HCT116 (cell line): ENCODE measurements at regions not wholly inside any gene's neighbourhood (a gene's known extent, or its start where the extent isn't known, plus 50 kb on each side); places are given as distances from the start of the nearest gene placed in this dataset.

Source experiments
- ATAC-seq: fragments of 200-7000 bp; cut with Tn5 transposase; 2 replicates; pipeline ENCODE4 v1.9.1; 2020; ENCODE audit warnings: mild to moderate bottlenecking, moderate library complexity
- BruUV-seq: library from RNA; stranded (reverse); fragments of 400-500 nt; replicated peaks from 2 replicates; lab custom pipeline; 2021; lab: Mats Ljungman, UMichigan
- CTCF ChIA-PET: fragments of 300-600 bp; sonication (Branson Sonifier 250); formaldehyde crosslinking; loops from one replicate; lab custom pipeline; 2021; ENCODE audit warnings: antibody characterized with exemption; lab: Charles Lee
- POLR2A ChIA-PET: fragments of 300-600, 350-600 bp; sonication (Branson Sonifier 250); formaldehyde crosslinking; loops from one replicate; lab custom pipeline; 2021; ENCODE audit warnings: antibody characterized with exemption; lab: Charles Lee
- RAD21 ChIA-PET, 2 experiments: fragments of 300-600 bp; sonication (Branson Sonifier 250); formaldehyde crosslinking; loops; one replicate each; lab custom pipeline; 2023; ENCODE audit warnings: low total read pairs in 2 of 2; ENCODE audit not compliant: uncharacterized antibody in 2 of 2, unreplicated experiment in 2 of 2, low non-redundant PET in 1 of 2; lab: Charles Lee
- DNase-seq: peaks from one replicate; pipeline ENCODE4 v3.0.0-alpha.2; 2010; ENCODE audit warnings: low read depth, low spot score
- H2AFZ ChIP-seq: fragments of 200-600 bp; shearing (Covaris generic), sonication (generic); 2 replicates; pipeline ENCODE4 v1.6.1; 2017; ENCODE audit warnings: low read depth, mixed run types, mixed read lengths, antibody characterized with exemption, low read length; ENCODE audit not compliant: poor library complexity, severe bottlenecking
- H3K27ac ChIP-seq: 2 replicates; pipeline ENCODE4 v1.5.1; 2012; ENCODE audit warnings: low read depth, low read length
- H3K27me3 ChIP-seq: fragments of 200-600 bp; sonication (generic); 2 replicates; pipeline ENCODE4 v1.6.1; 2016; ENCODE audit warnings: mixed run types, low read length, mixed read lengths; ENCODE audit not compliant: insufficient read depth
- H3K36me3 ChIP-seq, 2 experiments: fragments of 200-500 bp in 1 of 2; fragments of 200-600 bp in 1 of 2; sonication (Bioruptor generic) in 1 of 2; sonication (generic) in 1 of 2; 2 replicates each; pipeline versions ENCODE4 v1.5.1 to v1.6.1; 2014 to 2016; ENCODE audit warnings: low read length in 2 of 2, inconsistent platforms in 1 of 2, mixed read lengths in 1 of 2, mixed run types in 1 of 2; ENCODE audit not compliant: insufficient read depth in 2 of 2, control insufficient read depth in 1 of 2
- H3K4me1 ChIP-seq, 2 experiments: fragments of 200-600 bp in 1 of 2; sonication (generic) in 1 of 2; 2 replicates each; pipeline versions ENCODE4 v1.5.1 to v1.6.1; 2012 to 2017; ENCODE audit warnings: low read length in 2 of 2, inconsistent platforms in 1 of 2, mild to moderate bottlenecking in 1 of 2, mixed read lengths in 1 of 2, mixed run types in 1 of 2, moderate library complexity in 1 of 2; ENCODE audit not compliant: insufficient read depth in 2 of 2, control insufficient read depth in 1 of 2
- H3K4me2 ChIP-seq: fragments of 200-600 bp; sonication (generic); 2 replicates; pipeline ENCODE4 v1.6.1; 2017; ENCODE audit warnings: mixed run types, low read length, mixed read lengths
- H3K4me3 ChIP-seq, 2 experiments: fragments of 200-600 bp in 1 of 2; sonication (generic) in 1 of 2; replicated peaks in 1 of 2; 2 replicates each; pipeline ENCODE4 v1.5.1; 2011 to 2016; ENCODE audit warnings: low read length in 2 of 2, control low read depth in 1 of 2, low read depth in 1 of 2, mild to moderate bottlenecking in 1 of 2, mixed read lengths in 1 of 2, mixed run types in 1 of 2
- H3K79me2 ChIP-seq: fragments of 200-600 bp; sonication (generic); 2 replicates; pipeline ENCODE4 v1.6.1; 2017; ENCODE audit warnings: mild to moderate bottlenecking, mixed run types, low read length, moderate library complexity, mixed read lengths; ENCODE audit not compliant: insufficient read depth
- H3K9ac ChIP-seq: fragments of 200-600 bp; sonication (generic); 2 replicates; pipeline ENCODE4 v1.6.1; 2016; ENCODE audit warnings: low read length, mixed read lengths
- H3K9me2 ChIP-seq: fragments of 200-600 bp; sonication (generic), shearing (Covaris generic); 2 replicates; pipeline ENCODE4 v1.6.1; 2017; ENCODE audit warnings: mixed run types, mild to moderate bottlenecking, moderate library complexity; ENCODE audit not compliant: insufficient read depth
- H3K9me3 ChIP-seq, 2 experiments: fragments of 200-500 bp in 1 of 2; fragments of 200-600 bp in 1 of 2; sonication (Bioruptor generic) in 1 of 2; sonication (generic) in 1 of 2; 2 replicates each; pipeline ENCODE4 v1.6.1; 2014 to 2017; ENCODE audit warnings: low read length in 2 of 2, mixed read lengths in 2 of 2, inconsistent platforms in 1 of 2, low read depth in 1 of 2, mild to moderate bottlenecking in 1 of 2, mixed run types in 1 of 2, moderate library complexity in 1 of 2; ENCODE audit not compliant: control insufficient read depth in 1 of 2, insufficient read depth in 1 of 2
- H4K20me1 ChIP-seq: fragments of 200-600 bp; sonication (generic), shearing (Covaris generic); 2 replicates; pipeline ENCODE4 v1.6.1; 2017; ENCODE audit warnings: mixed run types, mild to moderate bottlenecking, moderate library complexity; ENCODE audit not compliant: insufficient read depth
- CBX3 ChIP-seq: IDR thresholded peaks from 2 replicates; pipeline ENCODE4 v1.6.1; 2012; ENCODE audit warnings: low read depth
- CEBPB ChIP-seq: IDR thresholded peaks from 2 replicates; pipeline ENCODE4 v1.6.1; 2012; ENCODE audit warnings: low read depth
- EGR1 ChIP-seq: IDR thresholded peaks from 2 replicates; pipeline ENCODE4 v1.6.1; 2012; ENCODE audit warnings: low read depth
- EZH2 ChIP-seq: fragments of 200-600 bp; sonication (generic); IDR thresholded peaks from 2 replicates; pipeline ENCODE4 v1.6.1; 2017; ENCODE audit warnings: antibody characterized with exemption, mixed run types
- EZH2phosphoT487 ChIP-seq: fragments of 200-600 bp; IDR thresholded peaks from 2 replicates; pipeline ENCODE4 v1.6.1; 2018; ENCODE audit warnings: antibody characterized with exemption, borderline replicate concordance
- FOSL1 ChIP-seq: IDR thresholded peaks from 2 replicates; pipeline ENCODE4 v1.6.1; 2012; ENCODE audit warnings: low read depth
- JUND ChIP-seq: IDR thresholded peaks from 2 replicates; pipeline ENCODE4 v1.6.1; 2012
- MAX ChIP-seq: IDR thresholded peaks from 2 replicates; pipeline ENCODE4 v1.6.1; 2012
- POLR2A ChIP-seq: IDR thresholded peaks from 2 replicates; pipeline ENCODE4 v1.7.0; 2011; ENCODE audit warnings: borderline replicate concordance; ENCODE audit not compliant: insufficient read depth, insufficient read length; ENCODE audit errors: extremely low read depth
- POLR2AphosphoS5 ChIP-seq: IDR thresholded peaks from 2 replicates; pipeline ENCODE4 v1.6.1; 2011; ENCODE audit warnings: mild to moderate bottlenecking, low read depth, low read length, moderate library complexity
- RAD21 ChIP-seq: IDR thresholded peaks from 2 replicates; pipeline ENCODE4 v1.6.1; 2012; ENCODE audit warnings: low read depth, mild to moderate bottlenecking
- REST ChIP-seq: IDR thresholded peaks from 2 replicates; pipeline ENCODE4 v1.6.1; 2012; ENCODE audit warnings: low read depth
- SP1 ChIP-seq: IDR thresholded peaks from 2 replicates; pipeline ENCODE4 v1.6.1; 2012; ENCODE audit warnings: low read depth
- SRF ChIP-seq: IDR thresholded peaks from 2 replicates; pipeline ENCODE4 v1.6.1; 2012; ENCODE audit warnings: low read depth
- TCF7L2 ChIP-seq: IDR thresholded peaks from 2 replicates; pipeline ENCODE4 v1.7.0; 2011; ENCODE audit warnings: borderline replicate concordance, inconsistent platforms; ENCODE audit not compliant: insufficient read depth, insufficient read length; ENCODE audit errors: extremely low read depth
- ZBTB33 ChIP-seq: IDR thresholded peaks from 2 replicates; pipeline ENCODE4 v1.6.1; 2011; ENCODE audit warnings: mild to moderate bottlenecking, low read length, moderate library complexity; ENCODE audit not compliant: insufficient replicate concordance; ENCODE audit errors: extremely low read depth
- ZFX ChIP-seq: fragments of 450-650 bp; IDR thresholded peaks from 2 replicates; pipeline ENCODE4 v1.6.1; 2017
- ZNF274 ChIP-seq: fragments of 200-500 bp; sonication (Bioruptor generic); IDR thresholded peaks from 2 replicates; pipeline ENCODE4 v1.6.1; 2014; ENCODE audit warnings: mild to moderate bottlenecking, low read depth, low read length, inconsistent platforms
- intact Hi-C: fragments of 100-400 bp; cut with micrococcal nuclease; formaldehyde crosslinking; loops from 2 replicates; pipeline ENCODE4 v1.10.0; 2022

- Histone ChIP-seq H3K4me1 (no peaks in the 10 kb centered on the region), H3K79me2 (no peaks in the 10 kb centered on the region), H3K9me3 (no peaks in the 10 kb centered on the region; a peak in 1 of 4 replicates), H3K9me2 (no peaks in the 10 kb centered on the region), H3K9ac (no peak overlapping the region), H2AFZ (no peak overlapping the region), H4K20me1 (no peaks in the 10 kb centered on the region), H3K27me3 (no peaks in the 10 kb centered on the region), H3K4me2 (no peak overlapping the region), H3K36me3 (no peaks in the 10 kb centered on the region), H3K27ac (no peak overlapping the region), H3K4me3 (no peak overlapping the region)
- ChIA-PET RAD21 (no interaction called here), CTCF (no interaction called here), POLR2A (no interaction called here)
- BruUV-seq = no TSS peak
- intact Hi-C loops = no loop called here
- TF ChIP-seq TCF7L2 (no peak), POLR2AphosphoS5 (no peak)
- ATAC-seq = no peak
- no peak for DNase-seq
Observed at GRCh38 chr10:4440260-4440659, 385.7 kb upstream of the AKR1E2 start.

GRCh38 chr10:4437791-4438190 is 388.2 kb upstream of the AKR1E2 start:
- H3K9me3 ChIP-seq = no peaks in the 10 kb centered on the region
- ChIA-PET RAD21 (no interaction called here), POLR2A (no interaction called here), CTCF (no interaction called here)
- no peak overlapping the region for H2AFZ ChIP-seq
- H4K20me1 ChIP-seq = no peaks in the 10 kb centered on the region
- no TSS peak for BruUV-seq
- no peak overlapping the region for H3K9ac ChIP-seq
- no peak overlapping the region for H3K27ac ChIP-seq
- DNase-seq (no peak), ATAC-seq (no peak)
- intact Hi-C loops = no loop called here
- TF ChIP-seq MAX (no peak), ZFX (no peak), ZNF274 (no peak), RAD21 (no peak), CEBPB (no peak), EZH2phosphoT487 (no peak), EZH2 (no peak), POLR2A (no peak), ZBTB33 (no peak), SRF (no peak), EGR1 (no peak), TCF7L2 (no peak), POLR2AphosphoS5 (no peak), FOSL1 (no peak), JUND (no peak), CBX3 (no peak), SP1 (no peak), REST (no peak)
- H3K9me2 ChIP-seq = no peaks in the 10 kb centered on the region
- no peaks in the 10 kb centered on the region for H3K36me3 ChIP-seq
- H3K27me3 ChIP-seq = no peaks in the 10 kb centered on the region
- H3K79me2 ChIP-seq = no peaks in the 10 kb centered on the region
- H3K4me1 ChIP-seq = no peaks in the 10 kb centered on the region
- no peak overlapping the region for H3K4me2 ChIP-seq
- H3K4me3 ChIP-seq = no peak overlapping the region
